ENCODE measurements at regions not wholly inside any gene's neighbourhood (a gene's known extent, or its start where the extent isn't known, plus 50 kb on each side); places are given as distances from the start of the nearest gene placed in this dataset.

DNA sequence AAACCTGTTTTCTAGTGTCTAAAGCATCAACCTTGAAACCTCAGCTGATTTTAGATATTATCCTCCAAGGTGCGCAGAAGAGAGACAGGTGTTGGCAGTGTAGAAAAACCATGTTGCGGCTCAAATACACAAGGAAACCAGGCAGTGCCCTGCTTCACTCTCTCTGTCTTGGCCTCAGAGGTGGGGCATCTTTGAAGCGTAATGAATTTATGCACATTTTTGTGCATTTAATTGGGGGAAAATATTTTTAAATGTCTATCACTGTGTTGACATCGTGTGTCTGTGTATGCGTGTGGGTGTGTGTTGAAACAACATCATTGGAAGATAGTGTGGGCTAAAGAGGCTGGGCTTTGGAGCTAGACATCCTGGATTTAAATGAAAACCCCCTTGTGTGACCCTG is 334.0 kb upstream of the CHD6 start:
- no peak for TF ChIP-seq EZH2 (IDR thresholded peaks at IDR 0.05)
- TF ChIP-seq, protein P1, sequence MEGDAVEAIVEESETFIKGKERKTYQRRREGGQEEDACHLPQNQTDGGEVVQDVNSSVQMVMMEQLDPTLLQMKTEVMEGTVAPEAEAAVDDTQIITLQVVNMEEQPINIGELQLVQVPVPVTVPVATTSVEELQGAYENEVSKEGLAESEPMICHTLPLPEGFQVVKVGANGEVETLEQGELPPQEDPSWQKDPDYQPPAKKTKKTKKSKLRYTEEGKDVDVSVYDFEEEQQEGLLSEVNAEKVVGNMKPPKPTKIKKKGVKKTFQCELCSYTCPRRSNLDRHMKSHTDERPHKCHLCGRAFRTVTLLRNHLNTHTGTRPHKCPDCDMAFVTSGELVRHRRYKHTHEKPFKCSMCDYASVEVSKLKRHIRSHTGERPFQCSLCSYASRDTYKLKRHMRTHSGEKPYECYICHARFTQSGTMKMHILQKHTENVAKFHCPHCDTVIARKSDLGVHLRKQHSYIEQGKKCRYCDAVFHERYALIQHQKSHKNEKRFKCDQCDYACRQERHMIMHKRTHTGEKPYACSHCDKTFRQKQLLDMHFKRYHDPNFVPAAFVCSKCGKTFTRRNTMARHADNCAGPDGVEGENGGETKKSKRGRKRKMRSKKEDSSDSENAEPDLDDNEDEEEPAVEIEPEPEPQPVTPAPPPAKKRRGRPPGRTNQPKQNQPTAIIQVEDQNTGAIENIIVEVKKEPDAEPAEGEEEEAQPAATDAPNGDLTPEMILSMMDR (IDR thresholded peaks at IDR 0.05 in 2 of 3, conservative IDR thresholded peaks at IDR 0.05 in 1 of 3; ENCODE audit: borderline replicate concordance in 1 of 3, insufficient read depth in 1 of 3, low read depth in 2 of 3, low read length in 2 of 3), result no peak
- no peak for TF ChIP-seq POLR2A (IDR thresholded peaks at IDR 0.05; ENCODE audit: borderline replicate concordance, extremely low read depth, insufficient read depth, insufficient read length)
